ENCODE measurements at regions not wholly inside any gene's neighbourhood (a gene's known extent, or its start where the extent isn't known, plus 50 kb on each side); places are given as distances from the start of the nearest gene placed in this dataset.

DNA sequence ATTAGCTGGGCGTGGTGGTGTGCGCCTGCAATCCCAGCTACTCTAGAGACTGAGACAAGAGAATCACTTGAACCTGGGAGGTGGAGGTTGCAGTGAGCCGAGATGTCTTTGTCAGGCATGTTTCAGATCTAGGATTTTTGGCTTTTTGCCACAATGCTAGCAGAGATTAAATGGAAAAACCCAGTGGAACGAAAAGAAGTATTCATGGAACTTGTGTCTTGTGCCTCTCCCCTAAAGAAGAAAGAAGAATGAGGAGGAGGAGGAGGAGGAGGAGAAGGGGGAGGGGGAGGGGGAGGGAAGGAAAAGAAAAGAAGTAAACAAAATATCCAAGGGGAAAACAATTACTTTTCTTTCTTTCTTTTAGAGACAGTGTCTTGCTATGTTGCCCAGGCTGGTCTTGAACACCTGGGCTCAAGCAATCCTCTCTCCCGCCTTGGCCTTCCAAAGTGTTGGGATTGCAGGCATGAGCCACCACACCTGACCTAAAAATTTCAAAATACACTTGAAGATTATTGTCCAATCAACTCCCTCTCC lies 106.0 kb downstream of the ARRDC3 start:
- no peak for TF ChIP-seq CTCF (IDR thresholded peaks at IDR 0.05; ENCODE audit: low read length)
- no peak for TF ChIP-seq EZH2 (optimal IDR thresholded peaks at IDR 0.05; ENCODE audit: low read depth, low read length)
- no peak for TF ChIP-seq EZH2phosphoT487 (IDR thresholded peaks at IDR 0.05; ENCODE audit: low read length)
